HG02678 (cell line): ENCODE measurements at regions not wholly inside any gene's neighbourhood (a gene's known extent, or its start where the extent isn't known, plus 50 kb on each side); places are given as distances from the start of the nearest gene placed in this dataset.

Source experiments
- ATAC-seq: cut with Tn5 transposase; IDR thresholded peaks from one replicate; pipeline ENCODE4 v1.9.1; 2021; ENCODE audit warnings: mild to moderate bottlenecking, moderate library complexity; ENCODE audit not compliant: unreplicated experiment

DNA sequence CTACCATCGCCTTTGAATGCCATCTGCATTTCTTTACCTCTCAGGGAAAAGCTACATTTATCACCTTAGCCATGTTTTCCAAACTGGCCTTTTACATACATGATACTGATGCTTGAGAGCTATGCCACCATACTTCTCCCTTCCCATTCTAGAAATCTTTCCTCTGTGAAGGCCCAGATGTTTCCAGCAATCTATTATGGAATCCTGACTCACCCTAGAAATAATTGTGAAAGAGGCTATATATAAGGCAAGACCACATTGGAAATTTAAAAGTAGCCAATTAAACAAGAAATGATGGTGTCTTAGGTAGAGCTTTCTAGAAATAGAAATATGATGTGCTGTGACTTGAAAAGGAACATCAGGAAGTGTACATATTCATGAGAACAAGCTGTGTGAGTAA is 389.7 kb downstream of the INHBA start:
- no peak for ATAC-seq

DNA sequence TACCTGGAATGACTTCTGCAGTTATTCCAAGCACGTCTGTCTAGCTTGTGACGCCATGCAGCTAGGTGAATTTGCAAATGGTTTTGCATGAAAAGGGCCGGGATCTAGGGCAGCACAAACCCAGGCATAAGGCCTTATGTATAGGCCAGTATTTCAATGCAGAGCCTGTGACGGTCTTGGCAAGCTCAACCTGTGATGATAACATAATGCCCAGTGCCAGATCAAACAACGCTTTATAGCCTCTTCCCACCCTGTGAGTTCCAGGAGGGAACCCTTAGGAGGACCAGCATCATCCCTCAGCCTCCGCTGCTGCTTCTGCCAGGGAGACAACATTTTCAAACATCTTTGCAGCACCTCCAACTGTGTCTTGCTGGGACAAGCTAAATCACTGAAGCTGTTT is 390.7 kb downstream of the INHBA start:
- no peak for ATAC-seq

DNA sequence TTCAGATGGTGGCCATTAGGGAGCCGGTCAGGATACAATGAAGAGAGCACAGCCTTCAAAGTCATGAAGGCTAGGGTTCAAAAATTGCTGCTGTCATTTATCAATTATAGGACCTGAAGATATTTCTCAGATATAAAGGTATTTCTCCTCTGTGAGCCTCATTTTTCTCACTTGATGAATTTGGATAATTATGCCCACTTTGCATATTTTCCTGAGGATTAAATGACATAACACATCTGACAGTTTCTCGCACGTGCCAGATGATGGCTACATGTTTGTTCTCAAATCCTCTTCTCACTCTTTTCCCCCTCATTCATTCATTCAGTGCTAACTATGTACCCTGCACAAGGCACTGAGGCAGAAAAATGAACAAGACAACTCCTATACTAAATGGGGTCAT is 391.6 kb downstream of the INHBA start:
- no peak for ATAC-seq

DNA sequence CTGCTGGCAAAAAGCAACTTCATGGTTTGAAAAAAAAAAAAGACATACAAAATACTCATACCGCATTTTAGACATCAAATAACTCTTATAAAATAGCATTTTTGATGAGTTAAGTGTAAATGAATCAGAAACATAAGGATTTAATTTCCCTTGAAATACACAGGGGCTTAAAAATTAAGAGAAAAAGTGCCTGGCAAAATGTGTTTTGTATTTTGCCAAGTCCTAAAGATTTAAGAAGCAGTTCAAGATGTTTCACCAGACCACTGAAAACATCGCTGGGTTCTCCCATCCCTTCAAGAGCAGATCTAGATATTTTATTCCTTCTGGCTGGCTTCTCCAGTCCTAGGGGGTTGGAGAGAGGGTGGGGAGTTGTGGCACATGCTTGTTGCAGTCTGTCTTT is 396.4 kb downstream of the INHBA start:
- no peak for ATAC-seq

DNA sequence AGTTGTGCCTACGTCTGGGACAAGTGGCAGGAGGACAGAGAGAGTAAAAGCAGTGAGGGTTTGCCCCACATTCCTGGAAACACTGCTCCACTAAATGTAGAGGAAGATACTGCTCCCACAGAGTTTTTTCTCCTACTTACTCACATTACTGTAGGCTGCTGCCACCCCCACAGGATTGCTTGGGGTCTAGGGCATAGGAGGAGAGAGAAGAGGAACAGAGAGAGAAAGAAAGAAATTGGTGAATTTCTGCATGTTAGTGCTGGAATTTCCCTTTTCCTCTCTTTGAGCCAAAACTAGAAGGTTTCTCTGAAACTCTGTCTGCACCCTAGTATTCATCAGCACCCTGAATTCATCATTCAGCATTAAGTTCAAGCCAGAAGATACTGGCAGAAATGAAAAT is 397.9 kb downstream of the INHBA start:
- ATAC-seq = no peak

DNA sequence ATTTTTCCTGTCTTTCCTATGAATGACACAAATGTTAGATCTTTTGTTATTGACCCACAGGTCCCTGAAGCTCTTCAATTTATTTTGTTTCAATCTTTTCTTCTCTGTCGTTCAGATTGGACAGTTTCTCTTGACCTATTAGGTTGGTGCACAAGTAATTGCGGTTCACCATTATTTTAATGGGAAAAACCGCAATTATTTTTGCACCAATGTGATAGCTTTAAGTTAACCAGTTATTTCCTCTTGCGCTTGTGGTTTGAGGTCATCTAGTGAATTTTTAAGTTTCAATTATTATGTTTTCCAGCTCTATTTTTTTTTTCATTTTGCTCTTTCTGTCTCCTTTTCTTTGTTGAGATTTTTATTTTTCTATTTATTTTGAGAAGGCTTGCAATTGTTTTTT is 399.2 kb downstream of the INHBA start:
- ATAC-seq = no peak

DNA sequence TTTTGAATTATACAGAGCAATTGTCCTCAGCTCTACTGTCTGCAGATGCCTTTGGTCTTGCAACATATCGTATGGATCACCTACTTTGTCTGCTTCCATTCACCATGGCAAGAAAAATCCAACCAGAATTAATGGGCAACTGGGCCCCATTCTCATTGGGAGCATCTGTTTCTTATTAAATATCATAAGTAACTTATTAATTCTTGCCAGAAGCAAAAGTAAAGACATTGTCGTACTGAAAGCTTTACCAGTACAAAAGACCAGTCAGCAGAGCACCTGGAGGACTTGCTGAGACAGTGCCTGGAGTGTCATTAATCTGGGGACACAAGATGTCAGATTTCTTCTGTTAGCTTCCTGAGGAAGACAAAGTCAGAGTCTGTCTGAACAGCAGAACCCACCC is 404.5 kb downstream of the INHBA start:
- no peak for ATAC-seq

DNA sequence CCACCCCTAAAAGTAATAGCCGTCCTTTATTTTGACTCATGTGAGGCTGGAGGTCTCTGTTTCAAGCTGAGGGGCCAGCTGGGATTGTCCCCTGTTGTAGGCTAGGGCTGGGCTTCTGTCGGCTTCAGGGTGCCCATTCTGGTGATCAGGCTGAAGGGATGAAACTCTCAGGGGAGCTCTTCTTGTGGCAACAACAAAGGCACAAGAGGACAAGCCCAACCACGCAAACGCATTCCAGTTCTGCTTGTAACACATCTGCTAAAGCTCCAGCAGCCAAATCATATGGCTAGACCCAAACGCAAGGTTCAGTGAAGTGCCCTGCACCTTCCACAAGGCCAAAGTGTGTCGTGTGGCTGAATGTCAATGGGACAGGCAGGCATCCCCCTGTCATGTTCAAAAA is 405.7 kb downstream of the INHBA start:
- no peak for ATAC-seq

DNA sequence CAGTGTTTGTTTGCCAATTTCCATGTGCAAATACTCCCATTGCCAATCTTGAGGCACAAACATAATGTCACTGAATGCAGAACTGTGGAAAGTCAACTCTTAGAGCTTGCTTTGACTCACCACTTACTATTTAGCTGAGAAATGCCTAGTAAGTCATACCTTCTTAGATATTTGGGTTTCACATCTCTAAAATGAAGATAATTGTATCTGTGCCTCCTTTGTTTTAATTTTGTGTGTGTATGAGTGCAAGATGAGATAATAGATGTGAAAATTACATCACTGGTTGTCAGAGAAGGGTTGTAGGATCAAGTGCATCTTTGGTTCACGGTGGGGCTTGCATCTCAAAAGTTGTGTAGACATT is 407.5 kb downstream of the INHBA start:
- ATAC-seq = no peak

DNA sequence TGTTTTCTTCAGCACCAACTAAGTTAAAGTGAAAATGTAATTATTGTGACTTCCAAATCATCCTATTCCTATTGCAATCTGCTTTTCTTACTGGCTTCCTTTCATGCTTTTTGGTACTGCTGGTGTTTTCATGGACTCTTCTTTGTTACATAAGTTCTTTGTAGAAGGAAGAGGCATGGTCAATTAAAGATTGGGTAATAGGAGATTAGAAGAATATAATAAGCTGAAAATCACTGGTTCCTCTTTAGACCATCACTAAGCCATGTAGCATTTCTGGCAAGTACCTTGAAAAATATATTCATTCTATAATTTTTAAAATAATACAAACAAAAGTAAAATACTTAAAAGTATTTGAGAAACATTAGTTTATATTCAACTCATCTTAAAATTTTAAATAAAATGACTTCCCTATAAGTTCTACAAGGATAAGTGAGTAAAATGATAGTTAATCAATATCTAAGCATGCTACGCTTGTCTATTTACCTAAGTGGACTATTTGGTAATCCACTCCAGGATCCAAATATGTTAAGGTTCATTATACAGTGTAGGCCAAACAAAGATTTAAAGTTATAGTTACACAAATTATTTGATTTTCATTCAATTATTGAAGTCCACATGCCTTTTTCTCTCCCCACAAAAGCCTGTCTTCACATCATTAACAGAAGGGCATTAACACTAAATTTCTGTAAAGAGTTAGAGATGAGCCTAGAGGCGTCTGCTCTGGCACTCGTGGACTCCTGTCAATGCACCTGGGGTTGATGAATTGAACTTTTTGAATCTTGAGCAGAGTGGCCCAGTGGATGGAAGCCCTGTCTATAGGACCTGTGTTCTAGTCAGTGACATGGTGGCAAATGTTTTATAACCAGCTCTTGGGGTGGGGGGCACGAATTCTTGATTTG is 408.1 kb downstream of the INHBA start:
- ATAC-seq = no peak

DNA sequence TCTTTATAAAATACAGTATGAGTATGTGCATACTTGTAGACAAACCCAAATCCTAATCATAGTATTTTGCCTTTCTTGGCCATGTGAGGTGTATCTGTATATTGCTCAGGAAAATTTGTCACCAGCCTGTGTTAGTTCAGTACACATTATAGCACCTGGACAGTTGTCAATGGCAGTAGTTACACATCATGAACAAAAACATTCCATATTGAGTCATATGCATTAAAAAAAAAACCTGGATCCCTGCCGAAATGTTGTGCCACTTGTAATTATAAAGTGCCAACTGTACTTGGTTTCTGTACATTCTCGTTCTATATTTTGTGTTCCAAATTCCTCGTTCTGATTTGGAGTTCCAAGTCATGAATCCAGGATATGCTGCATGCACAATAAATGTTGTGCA is 410.4 kb downstream of the INHBA start:
- no peak for ATAC-seq

DNA sequence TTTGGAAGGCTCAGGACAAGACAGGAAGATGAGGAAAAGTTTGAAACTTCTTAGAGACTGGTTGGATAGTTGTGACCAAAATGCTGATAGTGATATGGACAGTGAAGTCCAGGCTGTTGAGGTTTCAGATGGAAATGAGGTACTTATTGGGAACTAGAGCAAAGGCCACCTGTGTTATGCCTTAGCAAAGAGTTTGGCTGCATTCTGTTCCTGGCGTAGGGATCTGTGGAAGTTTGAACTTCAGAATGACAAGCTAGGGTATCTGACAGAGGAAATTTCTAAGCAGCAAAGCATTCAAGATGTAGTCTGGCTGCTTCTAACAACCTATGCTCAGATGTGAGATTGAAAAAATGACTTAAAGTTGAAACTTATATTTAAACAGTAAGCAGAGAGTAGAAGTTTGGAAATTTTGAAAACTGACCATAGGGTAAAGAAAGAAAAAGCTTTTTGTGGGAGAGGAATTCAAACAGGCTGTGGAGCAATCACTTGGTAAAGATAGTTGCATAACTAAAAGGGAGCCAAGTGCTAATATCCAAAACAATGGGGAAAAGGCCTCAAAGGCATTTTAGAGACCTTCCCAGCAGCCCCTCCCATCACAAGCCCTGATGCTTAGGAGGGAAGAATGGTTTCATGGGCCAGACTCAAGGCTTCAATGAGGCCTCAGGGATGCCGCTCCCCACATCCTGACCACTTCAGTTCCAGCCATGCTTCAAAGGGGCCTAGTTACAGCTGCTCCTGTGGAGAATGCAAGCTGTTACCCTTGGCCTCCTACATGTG is 415.1 kb downstream of the INHBA start:
- no peak for ATAC-seq

DNA sequence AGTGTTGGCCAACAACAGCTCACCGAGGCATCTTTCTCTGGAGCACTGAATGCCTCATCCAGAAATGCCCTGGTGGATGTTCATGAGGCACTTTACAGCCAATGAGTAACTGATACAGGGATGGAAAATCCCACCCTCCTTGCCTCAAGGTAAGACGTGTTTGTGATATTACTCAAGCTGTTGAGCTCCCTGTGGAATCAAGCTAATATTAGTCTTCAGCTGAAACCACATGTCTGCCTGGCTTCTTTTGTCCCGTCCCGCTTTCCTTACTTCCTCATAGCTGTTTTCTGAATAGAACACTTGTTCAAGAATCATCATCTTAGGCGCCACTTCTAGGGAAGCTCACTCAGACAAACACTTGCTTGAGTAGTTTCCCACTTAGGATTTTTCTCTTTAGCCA is 422.4 kb downstream of the INHBA start:
- ATAC-seq = no peak

DNA sequence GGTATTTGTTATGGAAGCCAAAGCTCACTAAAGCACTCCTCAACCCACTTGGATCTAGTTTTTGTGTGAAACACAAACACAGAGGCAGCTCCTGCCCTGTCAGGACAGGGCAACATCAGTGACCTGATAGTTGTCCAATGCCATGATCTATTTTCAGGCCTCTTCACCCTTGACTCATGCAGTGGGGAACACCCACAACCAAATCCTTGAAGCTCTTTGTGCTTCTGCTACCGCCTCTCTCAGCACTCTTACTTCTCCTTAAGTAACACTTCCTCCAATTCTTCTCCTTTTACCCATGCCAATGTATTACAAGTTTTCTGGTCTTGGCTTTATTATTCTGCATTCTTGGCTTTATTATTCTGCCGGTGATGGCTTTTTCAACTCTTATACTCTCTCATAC is 425.3 kb downstream of the INHBA start:
- ATAC-seq = no peak

DNA sequence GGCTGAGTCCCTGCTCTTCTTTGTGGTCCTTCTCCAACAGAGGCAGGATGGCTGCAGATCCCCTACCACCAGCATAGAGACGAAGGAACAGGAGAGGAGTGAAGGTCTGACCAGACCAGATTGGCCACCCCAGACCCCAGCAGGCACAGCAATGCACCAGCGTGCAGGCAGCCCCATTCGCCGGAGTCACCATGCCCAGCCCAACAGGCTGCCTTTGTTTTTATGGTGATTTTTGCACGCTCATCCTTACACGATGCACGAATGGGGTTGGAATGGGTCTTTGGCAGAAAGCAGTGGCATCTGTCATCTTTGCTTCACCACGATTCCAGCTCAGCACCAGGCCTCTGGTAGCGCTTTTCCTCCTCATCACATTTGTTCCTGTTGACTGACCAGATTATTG is 427.6 kb downstream of the INHBA start:
- ATAC-seq = no peak

DNA sequence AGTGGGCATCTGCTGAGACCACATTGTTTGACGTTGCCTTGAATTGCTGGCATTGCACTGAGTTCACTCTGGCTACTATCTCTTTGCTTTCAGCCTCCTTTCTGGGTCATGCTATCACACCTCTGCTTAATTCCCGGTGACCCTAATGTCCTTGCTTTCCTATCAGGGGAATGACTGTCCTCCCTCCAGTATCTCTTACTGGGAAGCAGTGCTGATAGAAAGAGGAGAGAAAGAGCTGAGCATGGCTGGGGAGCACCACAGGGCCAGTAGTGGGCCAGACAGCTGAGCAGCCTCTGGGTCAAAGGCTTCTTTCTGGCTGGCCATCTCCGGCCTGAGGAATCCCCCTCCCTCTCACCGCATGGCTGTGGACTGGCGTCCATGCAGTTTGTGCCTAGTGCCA is 428.7 kb downstream of the INHBA start:
- ATAC-seq = no peak

DNA sequence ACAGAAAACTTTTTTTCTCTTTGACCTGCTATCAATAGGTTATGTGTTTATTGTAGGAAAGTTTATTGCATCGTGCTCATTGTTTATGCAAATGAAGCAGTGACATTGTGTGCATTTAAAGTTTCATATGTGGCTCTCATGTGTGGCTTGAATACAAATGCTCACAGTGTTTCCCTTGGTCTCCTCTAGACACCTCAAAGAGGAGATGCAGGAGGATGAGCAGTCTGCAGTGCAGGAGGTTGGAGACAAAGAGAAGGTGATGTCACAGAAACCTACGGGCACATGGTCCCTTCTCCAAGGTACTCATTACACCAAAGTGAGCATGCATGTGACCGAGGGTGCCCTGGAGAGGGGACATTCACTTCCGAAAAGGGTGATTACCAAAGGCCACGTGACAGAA is 430.2 kb downstream of the INHBA start:
- ATAC-seq = no peak

DNA sequence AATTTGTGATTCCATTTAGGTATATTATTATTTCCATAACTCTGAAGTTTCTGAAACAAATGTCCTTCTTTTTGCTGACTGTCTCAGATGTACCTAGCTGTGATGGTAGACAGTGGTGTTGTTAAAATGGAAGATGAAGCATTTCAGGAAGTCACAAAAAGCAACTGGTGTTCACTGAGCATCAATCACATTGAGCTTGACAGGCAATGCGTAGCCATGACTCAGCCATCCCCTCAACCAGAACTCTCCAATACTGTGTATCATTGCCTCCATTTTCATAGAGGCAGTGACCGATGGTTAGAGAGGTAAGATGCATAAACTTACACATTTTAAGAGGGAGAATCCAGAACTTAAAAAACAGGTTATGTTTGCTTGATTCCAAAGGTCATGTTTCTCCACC is 434.0 kb downstream of the INHBA start:
- ATAC-seq = no peak

DNA sequence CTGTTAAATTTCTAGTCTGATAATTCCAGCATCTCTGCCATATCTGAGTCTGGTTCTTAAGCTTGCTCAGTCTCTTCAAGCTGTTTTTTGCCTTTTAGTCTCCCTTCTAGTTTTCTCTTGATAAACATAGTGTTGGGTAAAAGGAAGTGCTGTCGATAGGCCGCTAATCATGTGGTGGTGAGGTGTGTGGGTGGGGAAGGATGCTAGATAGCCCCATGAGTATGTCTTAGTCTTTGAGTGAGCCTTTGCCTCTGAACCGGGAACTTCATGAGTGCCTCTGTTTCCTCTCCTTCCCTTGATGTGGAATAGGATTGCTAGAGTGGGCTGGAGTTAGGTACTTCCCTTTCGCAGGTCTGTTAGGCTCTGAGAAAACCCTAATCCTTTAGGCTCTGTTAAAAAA is 441.8 kb downstream of the INHBA start:
- ATAC-seq = no peak

DNA sequence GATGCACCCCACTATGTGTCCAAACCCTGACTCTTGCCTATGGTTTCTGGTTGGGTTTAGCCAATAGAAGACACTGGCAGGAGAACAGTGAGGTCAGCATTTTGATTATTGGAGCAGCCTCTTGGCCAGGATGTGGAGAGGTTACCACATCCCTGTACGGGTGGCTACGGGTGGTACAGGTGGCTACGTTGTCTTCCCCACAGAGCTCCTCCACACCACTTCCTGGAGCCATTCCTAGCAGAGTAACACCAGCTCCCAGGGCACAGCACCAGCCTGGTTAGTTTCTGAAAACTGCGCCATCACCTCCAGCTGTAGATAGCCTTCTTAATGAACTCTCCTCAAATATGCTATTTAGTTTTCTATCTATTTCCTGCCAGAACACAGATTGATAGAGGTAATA is 445.2 kb downstream of the INHBA start:
- no peak for ATAC-seq

DNA sequence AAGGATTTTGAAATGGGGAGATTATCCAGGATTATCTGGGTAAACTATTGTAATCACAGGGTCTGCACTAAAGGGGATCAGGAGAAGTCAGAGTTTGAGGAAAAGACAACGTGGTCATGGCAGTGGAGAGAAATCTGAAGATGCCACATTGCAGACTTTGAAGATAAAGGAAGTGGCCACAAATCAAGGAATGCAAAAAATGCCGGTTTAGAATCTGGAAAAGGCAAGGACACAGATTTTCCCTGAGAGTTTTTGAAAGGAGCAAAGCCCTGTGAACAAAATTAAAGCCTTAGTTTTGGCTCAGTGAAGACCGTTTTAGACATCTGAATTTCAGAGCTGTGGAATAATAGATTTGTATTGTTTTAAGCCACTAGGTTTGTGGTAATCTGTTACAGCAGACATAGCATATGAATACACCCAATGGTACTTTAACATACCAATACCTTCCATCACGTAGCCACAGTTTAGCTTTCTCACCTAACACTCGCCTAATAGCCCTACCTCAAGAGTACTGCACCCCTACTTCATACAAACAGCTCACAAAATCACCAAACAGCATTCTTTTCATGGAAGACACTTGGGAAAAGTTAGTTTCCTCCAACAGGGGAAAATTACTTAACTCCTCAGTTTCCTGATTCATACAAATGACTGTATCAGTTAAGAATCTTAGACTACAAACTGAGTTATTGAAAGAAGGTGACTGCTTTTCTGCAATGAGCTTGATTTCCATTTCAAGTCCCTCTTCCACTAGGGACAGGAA is 446.5 kb downstream of the INHBA start:
- no peak for ATAC-seq

DNA sequence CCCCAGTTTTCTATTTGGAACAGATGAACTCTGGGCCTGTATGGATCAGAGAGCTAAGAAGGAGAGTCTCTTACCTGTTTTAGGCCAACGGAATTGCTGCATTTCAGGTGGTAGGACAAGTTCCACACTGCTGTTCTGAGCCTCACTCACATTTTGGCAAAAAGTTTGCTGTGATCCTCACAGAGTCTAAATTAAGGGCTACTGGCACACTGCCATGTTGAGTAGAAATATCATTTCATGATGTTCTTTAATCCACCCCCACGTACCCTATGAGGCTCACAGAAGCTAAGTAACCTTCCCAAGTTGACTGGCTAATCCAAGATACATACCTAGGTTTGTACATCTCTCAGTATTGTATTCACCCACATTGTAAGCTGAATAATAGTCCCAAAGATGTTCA is 447.2 kb downstream of the INHBA start:
- no peak for ATAC-seq
